Jurkat, Clone E6-1 (cell line): ENCODE measurements at regions not wholly inside any gene's neighbourhood (a gene's known extent, or its start where the extent isn't known, plus 50 kb on each side); places are given as distances from the start of the nearest gene placed in this dataset.
"Not testable (repeated sequence)": the region's sequence is repeated elsewhere in the genome, so short reads cannot be mapped to it uniquely, and the experiment has no call there.

Source experiments
- DNase-seq: peaks from one replicate; pipeline ENCODE4 v3.0.0-alpha.2; 2011; ENCODE audit warnings: low read depth, low spot score
- H3K4me3 ChIP-seq: 2 replicates; pipeline ENCODE4 v1.5.1; 2011; ENCODE audit warnings: mild to moderate bottlenecking, low read length, control low read depth, moderate library complexity

DNA sequence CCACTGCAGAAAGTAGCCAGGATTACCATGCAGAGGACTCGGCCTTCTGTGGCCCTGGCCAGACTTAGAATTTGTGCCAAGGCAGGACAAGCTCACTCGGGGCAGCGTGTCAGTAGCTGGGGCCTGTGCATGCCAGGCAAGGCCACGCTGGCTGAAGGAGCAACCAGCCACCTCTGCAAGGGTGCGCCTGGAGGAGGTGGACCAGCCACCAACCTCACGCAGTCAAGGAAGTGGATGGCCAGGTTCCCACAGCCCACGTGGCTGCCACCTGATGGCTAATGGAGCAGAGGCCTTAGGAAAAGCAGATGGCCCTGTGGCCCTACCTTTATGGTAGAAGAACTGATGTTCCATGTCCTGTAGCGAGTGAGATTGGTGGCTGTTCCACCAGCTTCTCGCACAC is 107.9 kb downstream of the CCDC74A start:
- no peak for DNase-seq

DNA sequence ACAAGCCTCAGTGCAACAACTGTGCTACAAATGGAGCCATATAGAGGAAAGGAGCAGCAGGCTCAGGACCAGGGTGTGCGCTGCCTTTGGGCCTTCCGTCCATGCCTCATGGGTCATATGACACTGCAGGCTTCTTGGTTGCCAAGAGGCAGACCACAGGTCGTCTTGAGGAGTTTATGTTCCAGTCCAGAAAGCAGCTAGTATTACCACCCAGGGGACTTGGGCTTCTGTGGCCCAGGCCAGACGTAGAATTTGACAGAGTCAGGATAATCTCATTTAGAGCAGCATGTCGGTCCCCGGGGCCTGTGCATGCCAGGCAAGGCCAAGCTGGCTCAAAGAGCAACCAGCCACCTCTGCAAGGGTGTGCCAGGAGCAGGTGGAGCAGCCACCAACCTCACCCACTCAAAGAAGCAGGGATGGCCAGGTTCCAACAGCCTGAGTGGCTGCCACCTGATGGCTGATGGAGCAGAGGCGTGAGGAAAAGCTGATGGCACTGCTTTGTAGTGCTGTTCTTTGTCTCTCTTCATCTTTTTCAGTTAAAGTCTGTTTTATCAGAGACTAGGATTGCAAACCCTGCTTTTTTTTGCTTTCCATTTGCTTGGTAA is 109.1 kb downstream of the CCDC74A start:
- H3K4me3 ChIP-seq, DNase-seq: not testable (repeated sequence)

More for the DNA sequence above, 107.9 kb downstream of the CCDC74A start:
- no peak overlapping the region for H3K4me3 ChIP-seq

DNA sequence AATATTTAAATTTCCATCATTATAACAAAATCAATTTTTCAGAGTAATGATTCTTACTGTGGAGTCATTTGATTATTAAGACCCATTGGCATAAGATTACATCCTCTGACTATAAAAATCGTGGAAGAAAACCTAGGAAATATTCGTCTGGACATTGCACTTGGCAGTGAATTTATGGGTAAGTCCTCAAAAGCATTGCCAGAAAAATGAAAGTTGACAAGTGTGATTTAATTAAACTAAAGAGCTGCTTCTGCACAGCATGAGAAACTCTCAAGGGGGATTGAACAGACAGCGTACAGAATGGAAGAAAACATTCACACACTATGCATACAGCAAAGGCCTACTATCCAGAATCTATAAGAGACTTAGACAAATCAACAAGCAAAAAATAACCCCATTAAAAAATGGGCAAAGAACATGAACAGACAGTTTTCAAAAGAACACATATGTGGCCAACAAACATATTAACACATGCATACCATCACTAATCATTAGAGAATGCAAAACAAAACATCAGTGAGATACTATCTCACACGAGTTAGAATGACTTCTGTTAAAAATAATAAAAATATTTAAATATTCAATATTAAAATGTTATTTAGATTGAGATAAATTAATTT is 111.4 kb downstream of the CCDC74A start:
- not testable (repeated sequence) for H3K4me3 ChIP-seq, DNase-seq

DNA sequence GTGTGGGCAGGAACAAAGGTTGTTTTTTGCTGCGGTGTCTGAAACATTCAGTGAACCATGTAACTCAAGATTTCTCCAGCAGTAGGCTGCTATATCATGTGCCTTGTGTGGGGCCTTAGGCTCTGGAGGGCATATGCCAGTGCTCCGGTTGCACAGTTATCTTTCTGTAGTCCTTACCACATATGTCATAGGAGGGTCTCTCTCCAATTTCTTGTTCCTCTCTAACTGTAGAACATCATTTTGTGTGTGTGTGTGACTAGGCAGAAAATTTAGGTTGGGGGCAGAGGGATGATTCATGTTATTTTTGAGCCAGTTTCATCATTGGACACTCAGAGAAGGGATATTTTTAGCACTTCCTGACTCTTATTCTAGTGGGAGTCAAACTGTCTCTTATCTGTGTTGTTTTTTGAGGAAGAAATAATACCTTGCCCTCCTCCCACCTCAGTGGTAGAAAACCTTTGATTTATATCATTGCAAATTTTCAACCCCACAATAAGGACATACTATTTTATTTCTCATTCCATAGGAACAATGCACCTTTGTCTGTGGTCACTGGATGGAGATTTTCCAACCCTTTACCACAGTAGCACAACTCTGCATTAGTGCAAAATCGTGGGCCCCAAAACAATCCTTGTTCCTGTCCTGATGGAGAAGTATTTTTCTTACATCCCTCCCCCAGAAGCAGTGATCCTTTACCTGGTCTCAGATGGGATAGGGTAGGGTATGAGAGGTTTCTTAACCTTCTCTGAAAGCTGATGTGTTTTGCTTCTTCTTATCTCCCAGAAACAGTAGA is 113.9 kb downstream of the CCDC74A start:
- DNase-seq = no peak
- H3K4me3 ChIP-seq = no peak overlapping the region

DNA sequence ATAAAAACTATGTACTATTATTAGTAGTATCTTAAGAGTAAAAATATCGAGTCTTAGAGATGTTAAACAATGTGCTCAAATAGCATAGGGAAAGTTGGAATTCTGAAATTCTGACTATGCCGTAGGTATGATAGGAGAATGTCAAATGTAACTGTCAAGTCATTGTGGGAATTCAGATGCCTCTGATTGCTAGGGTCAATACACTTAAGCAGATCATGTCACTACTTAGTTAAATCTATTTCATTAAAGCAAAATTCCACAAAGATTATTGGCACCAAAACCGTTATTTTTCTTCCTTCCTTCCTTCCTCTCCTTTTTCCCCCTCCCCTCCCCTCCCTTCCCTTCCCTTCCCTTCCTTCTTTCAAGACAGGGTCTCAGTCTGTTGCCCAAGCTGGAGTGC is 115.5 kb downstream of the CCDC74A start:
- not testable (repeated sequence) for H3K4me3 ChIP-seq, DNase-seq

DNA sequence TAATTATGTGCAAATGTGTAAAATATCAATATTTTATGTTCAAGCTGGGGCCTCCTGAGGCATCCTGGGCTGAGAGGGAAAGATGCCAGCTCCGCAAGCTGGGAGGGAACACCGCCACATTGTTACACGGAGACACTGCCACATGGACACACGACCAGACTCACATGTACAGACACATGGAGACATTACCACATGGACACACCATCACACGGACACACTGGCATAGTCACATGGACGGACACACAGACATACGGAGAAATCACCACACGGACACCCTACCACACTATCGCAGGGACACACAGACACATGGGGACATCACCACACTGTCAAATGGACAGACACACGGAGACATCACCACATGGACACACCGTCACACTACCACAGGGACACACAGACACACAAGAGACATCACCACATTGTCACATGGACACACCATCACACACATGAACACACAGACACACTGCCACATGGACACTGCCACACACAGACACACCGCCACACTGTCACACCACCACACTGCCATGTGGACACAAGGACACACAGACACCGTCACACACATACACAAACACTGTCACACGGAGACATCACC is 117.6 kb downstream of the CCDC74A start:
- DNase-seq = no peak
- H3K4me3 ChIP-seq = no peak overlapping the region

DNA sequence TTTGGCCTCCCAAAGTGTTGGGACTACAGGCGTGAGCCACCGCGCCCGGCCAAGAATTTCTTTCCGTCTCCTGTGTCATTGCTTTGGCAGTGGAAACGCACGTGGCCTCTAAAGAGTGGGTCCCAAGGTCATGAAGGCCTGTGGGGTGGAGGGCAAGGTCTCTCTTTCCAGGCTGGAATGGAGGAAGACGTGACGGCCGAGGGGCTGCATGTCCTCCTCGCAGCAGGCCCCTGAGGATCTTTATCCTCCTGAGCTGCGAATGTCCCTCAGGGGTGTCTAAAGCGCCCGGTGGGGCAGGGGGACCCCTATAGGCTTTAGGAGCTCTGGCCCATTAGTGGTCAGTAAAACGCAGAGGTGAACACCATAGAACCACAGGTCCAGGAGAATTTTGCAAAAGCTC is 118.5 kb downstream of the CCDC74A start:
- not testable (repeated sequence) for H3K4me3 ChIP-seq, DNase-seq

DNA sequence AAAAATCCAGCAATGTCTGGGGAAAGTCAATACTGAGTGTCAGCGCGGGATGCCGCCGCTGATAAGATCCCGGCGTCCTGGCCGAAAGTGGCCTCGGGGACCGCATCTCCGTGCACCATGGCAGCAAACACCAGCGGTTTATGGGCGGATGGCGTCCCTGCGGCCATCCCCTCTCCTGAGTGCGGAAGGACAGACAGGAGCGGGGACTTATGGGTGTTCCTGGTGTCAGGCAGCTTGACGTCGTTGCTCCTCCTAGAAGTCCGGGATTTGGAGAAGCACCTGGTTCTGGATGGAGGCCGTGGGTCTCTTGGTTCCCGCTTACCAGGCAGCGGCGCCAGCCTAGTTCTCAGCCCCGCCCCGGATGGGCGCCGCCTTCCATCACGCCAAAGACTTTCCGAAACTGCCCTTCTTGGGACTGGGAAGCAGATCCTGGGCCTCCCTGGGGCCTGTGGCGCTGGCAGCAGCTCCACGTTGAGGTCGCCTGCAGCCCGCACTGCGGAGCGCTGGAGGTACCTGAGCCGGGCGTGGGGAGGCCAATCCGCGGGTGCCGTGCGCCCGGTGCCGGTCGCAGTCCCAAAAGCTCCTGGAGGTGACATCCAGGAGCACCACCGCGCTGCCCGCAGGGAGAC is 119.1 kb downstream of the CCDC74A start:
- DNase-seq = no peak
- no peak overlapping the region for H3K4me3 ChIP-seq

DNA sequence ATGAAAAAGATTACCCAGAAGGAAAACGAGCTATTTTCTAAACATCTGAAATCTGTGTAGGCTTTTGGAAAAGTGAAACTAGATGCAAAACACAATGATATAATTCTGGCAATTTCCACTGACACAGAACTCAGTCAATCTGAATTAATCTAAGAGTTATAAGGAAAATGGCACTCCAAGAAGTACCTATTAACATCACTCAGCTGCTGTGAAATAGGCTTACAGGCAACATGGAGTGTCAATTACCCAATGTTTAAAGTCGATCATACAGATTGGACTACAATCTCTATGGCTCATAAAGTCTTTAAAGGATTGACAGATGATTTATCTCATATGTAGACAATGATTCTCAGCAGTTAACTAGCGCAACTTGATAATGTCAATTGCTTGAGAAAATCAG is 120.9 kb downstream of the CCDC74A start:
- not testable (repeated sequence) for DNase-seq, H3K4me3 ChIP-seq

DNA sequence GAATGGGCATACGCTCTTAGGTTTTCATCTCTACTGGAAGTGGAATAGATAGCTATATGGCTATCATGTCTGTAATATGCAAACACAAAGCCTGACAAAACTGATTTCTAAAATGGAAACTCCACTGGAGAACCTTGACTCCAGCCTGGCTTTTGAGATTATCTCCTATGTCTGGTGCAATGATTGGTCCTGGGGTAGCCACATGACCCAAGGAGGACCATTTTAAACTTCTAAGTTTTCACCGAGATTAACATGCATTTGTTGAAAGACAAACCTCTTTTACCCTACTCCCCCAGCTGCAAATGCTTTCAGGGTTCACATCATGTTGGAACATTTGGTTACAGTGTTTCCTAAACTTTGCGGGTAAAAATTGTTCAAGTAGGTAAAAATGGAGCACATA is 124.6 kb downstream of the CCDC74A start:
- H3K4me3 ChIP-seq, DNase-seq: not testable (repeated sequence)

DNA sequence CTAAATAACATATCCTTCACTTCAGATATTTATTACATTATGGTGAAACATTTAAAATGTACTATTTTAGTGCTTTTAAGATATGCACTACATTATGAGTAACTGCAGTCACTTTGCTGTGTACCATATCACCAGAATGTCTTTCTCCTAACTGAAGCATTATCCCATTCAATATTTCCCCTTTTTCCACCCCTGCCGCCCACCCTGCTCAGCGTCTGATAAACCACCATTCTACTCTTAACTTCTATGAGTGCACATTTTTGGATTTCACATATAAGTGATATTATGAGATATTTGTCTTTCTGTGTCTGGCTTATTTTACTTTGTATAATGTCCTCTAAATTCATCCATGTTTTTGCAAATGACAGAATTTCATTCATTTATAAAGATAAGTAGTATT is 126.4 kb downstream of the CCDC74A start:
- not testable (repeated sequence) for DNase-seq, H3K4me3 ChIP-seq

DNA sequence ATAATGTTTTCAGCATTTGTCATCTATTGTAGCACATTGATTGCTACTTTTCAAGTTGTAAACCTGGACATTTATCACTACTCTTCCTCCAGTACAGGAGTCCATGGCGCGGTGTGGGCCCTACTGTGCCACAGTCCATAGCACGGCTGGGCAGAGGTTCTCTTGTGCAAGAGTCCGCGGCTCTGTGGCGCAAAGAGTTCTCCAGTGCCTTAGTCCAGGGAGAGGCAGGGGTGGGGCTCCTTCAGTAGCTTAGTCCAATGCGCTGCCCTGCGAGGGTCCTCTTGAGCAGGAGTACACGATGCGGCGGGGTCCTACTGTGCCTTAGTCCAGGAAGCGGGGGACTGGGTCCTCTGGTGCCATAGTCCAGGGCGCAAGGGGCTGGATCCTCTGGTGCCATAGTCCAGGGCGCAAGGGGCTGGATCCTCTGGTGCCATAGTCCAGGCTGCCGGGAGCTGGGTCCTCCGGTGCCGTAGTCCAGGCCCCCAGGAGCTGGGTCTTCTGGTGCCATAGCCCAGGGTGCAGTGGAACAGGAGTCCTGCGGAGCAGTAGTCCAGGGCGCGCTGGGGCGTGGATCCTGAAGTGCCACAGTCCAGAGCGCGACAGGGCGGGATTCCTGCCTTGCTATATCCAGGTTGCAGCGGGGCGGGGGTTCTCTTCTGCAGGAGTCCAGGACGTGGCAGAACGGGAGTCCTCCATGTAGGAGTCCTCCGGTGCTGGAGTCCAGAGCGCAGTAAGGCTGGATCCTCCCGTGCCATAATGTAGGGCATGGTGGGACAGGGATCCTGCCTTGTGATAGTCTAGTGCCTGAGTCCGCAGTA is 129.3 kb downstream of the CCDC74A start:
- no peak overlapping the region for H3K4me3 ChIP-seq

DNA sequence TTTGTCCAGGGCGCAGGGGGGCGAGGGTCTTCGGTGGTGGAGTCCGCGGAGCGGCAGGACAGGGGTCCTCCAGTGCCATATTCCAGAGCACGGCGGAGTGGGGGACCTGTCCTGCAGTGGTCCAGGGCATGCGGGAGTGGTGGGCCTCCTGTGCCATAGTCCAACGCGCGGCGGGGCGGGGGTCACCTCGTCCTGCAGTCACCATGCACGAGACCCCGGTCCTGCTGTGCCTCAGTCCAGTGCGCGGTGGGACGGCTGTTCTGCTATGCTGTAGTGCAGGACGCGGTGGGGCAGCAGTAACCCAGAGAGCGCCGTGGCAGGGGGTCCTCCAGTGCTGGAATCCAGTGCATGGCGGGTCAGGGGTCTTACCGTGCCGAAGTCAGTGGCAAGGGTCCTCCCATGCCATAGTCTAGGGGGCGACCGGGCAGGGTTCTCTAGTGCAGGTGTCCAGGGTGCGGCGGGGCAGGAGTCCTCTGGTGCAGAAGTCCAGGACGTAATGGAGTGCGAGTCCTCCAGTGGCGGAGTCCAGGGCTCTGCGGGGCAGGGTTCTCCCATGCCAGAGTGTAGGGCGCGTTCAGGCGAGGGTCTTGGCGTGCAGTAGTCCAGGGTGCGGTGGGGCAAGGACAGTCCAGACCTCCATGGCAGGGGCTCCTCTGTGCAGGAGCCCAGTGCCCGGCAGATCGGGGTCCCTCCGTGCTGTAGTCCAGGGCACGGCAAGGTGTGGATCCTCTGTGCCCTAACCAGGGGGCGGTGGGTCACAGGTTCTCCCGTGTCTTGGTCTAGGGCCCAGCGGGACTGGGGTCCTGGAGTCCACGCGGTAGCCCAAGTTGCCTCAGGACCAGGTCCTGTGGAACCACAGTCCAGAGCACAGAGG is 130.4 kb downstream of the CCDC74A start:
- DNase-seq = no peak
- H3K4me3 ChIP-seq = no peak overlapping the region

More for the DNA sequence above, 129.3 kb downstream of the CCDC74A start:
- no peak for DNase-seq

DNA sequence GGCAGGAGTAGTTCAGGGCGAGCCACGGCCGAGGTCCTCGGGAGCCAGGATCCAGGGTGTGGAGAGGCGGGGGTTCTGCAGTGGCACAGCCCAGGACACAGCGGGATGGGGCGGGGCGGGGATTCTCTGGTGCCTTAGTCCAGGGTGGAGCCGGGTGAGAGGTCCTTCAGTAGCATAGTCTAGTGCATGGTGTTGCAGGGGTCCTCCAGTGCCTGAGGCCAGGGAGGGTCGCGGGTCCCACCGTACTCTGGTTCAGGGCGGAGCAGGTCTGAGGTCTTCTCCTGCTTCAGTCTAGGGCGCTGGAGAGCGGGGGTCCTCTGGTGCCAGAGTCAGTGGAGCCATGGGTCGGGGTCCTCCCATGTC is 131.1 kb downstream of the CCDC74A start:
- H3K4me3 ChIP-seq = no peak overlapping the region
- no peak for DNase-seq

DNA sequence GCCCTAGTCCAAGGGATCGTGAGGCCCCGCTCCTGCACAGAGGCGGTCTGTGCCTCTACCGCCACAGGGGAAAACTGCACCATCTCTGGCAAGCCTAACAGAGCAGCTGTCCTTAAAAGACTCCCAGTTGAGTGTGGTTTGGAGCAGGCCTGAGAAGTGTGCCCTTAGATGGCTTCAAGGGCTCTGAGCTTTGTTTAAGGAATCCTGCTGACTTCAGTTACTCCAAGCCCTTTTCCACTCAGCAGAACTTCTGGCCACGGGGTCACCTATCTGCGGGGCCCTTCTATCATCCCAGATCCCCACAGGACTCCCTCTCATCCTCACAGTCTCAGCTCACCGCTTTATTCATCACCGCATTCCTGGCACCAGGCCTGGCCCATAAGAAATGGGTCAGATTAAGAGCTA is 131.5 kb downstream of the CCDC74A start:
- H3K4me3 ChIP-seq = no peak overlapping the region
- DNase-seq = no peak

DNA sequence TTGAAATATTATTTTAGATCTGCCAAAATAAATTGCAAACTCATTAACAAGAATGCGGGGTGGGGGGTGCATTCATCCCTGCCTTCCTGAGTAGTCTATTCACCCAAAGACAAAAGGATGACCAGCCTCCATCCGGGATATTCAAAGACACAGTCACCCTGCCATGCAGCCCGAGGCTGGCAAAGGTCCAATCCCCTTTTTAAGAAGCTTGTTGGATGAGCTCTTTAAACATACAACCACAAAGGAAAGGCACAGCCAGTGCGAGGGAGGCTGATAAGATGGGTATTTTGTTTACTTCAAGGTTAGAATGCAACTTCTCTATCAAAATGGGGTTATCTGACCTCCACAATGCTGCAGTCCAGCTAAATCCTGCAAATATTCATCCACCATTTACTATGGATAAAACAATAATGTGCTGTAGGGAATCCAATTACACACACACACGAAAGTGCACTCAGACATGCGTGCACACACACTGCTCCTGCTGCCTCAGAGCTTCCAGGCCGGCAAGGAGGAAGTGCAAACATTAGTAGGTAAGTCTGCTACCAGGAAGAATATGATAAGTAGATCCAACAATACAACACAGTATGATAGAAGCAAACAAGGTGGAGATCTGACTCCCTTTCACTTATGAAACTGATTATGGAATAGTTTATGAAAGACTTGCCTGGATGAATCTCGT is 133.6 kb downstream of the CCDC74A start:
- not testable (repeated sequence) for DNase-seq, H3K4me3 ChIP-seq

DNA sequence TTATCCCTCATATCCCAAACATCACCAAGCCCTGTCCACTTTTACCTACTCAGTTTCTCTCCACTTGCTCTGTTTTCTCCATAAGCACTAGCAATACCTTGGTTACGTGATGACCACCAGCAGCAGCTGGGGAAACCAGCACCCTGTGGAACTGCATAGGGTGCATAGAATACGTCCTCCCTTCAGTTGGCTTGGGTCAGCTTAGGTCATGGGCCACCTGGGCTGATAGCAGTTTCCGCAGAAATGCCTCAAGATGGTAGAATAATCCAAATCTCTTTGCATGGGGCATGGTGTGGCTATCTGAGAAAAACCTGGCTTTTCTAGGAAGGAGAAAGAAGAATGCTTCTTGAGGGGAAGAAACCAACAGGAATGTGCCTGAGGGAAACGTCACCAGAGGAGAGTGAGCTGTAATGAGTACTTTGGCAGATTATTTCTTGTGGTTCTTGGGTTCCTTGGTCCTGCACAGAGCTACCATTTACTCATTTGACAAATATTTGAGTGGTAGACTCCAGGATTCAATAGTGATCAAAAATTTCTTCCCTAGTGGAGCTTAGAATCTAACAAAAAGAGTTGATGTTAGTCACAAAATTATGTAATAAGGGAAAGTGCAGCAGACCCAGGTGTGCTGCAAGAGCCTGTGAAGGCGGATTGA is 134.3 kb downstream of the CCDC74A start:
- not testable (repeated sequence) for DNase-seq

More for the DNA sequence above, 134.3 kb downstream of the CCDC74A start:
- not testable (repeated sequence) for H3K4me3 ChIP-seq
